Trophoblast cell (in vitro differentiated cells and primary cell): ENCODE measurements at regions not wholly inside any gene's neighbourhood (a gene's known extent, or its start where the extent isn't known, plus 50 kb on each side); places are given as distances from the start of the nearest gene placed in this dataset.

Experiments used
- DNase-seq, 2 donors: peaks; one replicate each; pipeline ENCODE4 v3.0.0-alpha.2; 2016
- H2AFZ ChIP-seq: 2 replicates; pipeline ENCODE4 v1.6.1; 2013; ENCODE audit warnings: low read length, moderate library complexity, mild to moderate bottlenecking; ENCODE audit not compliant: insufficient read depth, poor library complexity
- H2AK5ac ChIP-seq: 2 replicates; pipeline ENCODE4 v1.6.1; 2013; ENCODE audit warnings: mild to moderate bottlenecking, low read length
- H2BK120ac ChIP-seq: 2 replicates; pipeline ENCODE4 v1.6.1; 2013; ENCODE audit warnings: low read length, mild to moderate bottlenecking, moderate library complexity; ENCODE audit not compliant: insufficient read depth, poor library complexity
- H2BK12ac ChIP-seq: 2 replicates; pipeline ENCODE4 v1.6.1; 2013; ENCODE audit warnings: mild to moderate bottlenecking, low read length, moderate library complexity
- H2BK5ac ChIP-seq: 2 replicates; pipeline ENCODE4 v1.6.1; 2013; ENCODE audit warnings: low read length, low read depth, moderate library complexity, mild to moderate bottlenecking; ENCODE audit not compliant: poor library complexity
- H3K14ac ChIP-seq: 2 replicates; pipeline ENCODE4 v1.6.1; 2013; ENCODE audit warnings: mild to moderate bottlenecking, low read length
- H3K18ac ChIP-seq: 2 replicates; pipeline ENCODE4 v1.6.1; 2013; ENCODE audit warnings: mild to moderate bottlenecking, low read length
- H3K23ac ChIP-seq: 2 replicates; pipeline ENCODE4 v1.6.1; 2013; ENCODE audit warnings: low read length
- H3K27ac ChIP-seq: 2 replicates; pipeline ENCODE4 v1.5.1; 2013; ENCODE audit warnings: low read depth, mild to moderate bottlenecking, inconsistent platforms, low read length, moderate library complexity
- H3K27me3 ChIP-seq: 2 replicates; pipeline ENCODE4 v1.6.1; 2013; ENCODE audit warnings: inconsistent platforms, mild to moderate bottlenecking, low read length, moderate library complexity; ENCODE audit not compliant: insufficient read depth
- H3K36me3 ChIP-seq, 2 experiments: 1 replicate in 1 of 2; 2 replicates in 1 of 2; pipeline ENCODE4 v1.6.1; 2013; ENCODE audit warnings: low read length in 2 of 2, mild to moderate bottlenecking in 2 of 2, moderate library complexity in 1 of 2; ENCODE audit not compliant: insufficient read depth in 2 of 2, control insufficient read depth in 1 of 2
- H3K4ac ChIP-seq: 2 replicates; pipeline ENCODE4 v1.6.1; 2013; ENCODE audit warnings: low read depth, mild to moderate bottlenecking, low read length, moderate library complexity
- H3K4me1 ChIP-seq, 2 experiments: 1 replicate in 1 of 2; 2 replicates in 1 of 2; pipeline ENCODE4 v1.6.1; 2013; ENCODE audit warnings: low read length in 2 of 2, mild to moderate bottlenecking in 2 of 2, moderate library complexity in 1 of 2; ENCODE audit not compliant: insufficient read depth in 2 of 2, control insufficient read depth in 1 of 2
- H3K4me2 ChIP-seq: 2 replicates; pipeline ENCODE4 v1.6.1; 2013; ENCODE audit warnings: inconsistent platforms, mild to moderate bottlenecking, low read length, moderate library complexity
- H3K4me3 ChIP-seq: 2 replicates; pipeline ENCODE4 v1.5.1; 2013; ENCODE audit warnings: mild to moderate bottlenecking, low read depth, low read length, inconsistent platforms
- H3K79me1 ChIP-seq: one replicate; pipeline ENCODE4 v1.6.1; 2013; ENCODE audit warnings: low read length
- H3K79me2 ChIP-seq: 2 replicates; pipeline ENCODE4 v1.6.1; 2013; ENCODE audit warnings: low read length, mild to moderate bottlenecking; ENCODE audit not compliant: control insufficient read depth, insufficient read depth, poor library complexity
- H3K9ac ChIP-seq: 2 replicates; pipeline ENCODE4 v1.6.1; 2013; ENCODE audit warnings: mild to moderate bottlenecking, low read length
- H3K9me3 ChIP-seq: 2 replicates; pipeline ENCODE4 v1.6.1; 2013; ENCODE audit warnings: low read depth, mild to moderate bottlenecking, control low read depth, inconsistent platforms, low read length; ENCODE audit not compliant: insufficient read depth
- H4K12ac ChIP-seq: 2 replicates; pipeline ENCODE4 v1.6.1; 2013; ENCODE audit warnings: low read depth, mild to moderate bottlenecking, low read length, moderate library complexity
- H4K8ac ChIP-seq: 2 replicates; pipeline ENCODE4 v1.6.1; 2013; ENCODE audit warnings: low read depth, mild to moderate bottlenecking, low read length, moderate library complexity
- H4K91ac ChIP-seq: one replicate; pipeline ENCODE4 v1.6.1; 2013; ENCODE audit warnings: low read depth, mild to moderate bottlenecking, low read length, moderate library complexity
- WGBS: extraction: QIAGEN DNeasy Blood & Tissue Kit; methylation state at CpG from one replicate; pipeline ENCODE4 v1.1.7; 2013; ENCODE audit warnings: missing lambda C conversion rate; ENCODE audit not compliant: insufficient read length, insufficient coverage; ENCODE audit errors: extremely low coverage; 5-methylcytosine and 5-hydroxymethylcytosine counted together

DNA sequence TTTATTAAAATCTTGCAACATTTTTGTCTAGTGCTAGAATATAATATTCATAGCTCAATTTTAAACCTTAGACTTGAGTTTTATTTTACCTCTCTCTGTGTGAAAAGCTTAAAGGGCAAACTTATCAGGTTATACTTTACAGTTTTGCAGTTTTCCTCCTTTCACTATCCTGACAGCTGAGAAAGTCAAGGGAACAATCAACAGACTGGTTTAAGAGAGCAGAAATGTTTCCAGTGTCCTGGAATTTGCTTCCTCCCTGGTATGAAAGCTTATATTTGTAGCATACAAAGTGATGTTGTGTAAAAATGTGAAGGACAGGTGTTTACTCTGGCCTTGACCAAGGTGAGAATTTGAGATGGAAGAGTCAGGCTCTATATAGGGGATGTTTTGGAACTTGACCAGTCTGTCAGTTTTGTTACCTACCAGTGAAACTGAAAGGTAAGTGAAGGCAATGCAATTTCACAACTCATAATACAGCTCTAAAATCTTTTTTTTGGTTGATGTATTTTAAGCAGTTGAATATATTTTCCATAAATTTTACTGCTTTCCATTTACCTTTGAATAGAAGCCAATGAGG lies 64.6 kb downstream of the FHIP1A start:
- Histone ChIP-seq H2BK120ac (no peak overlapping the region), H3K9me3 (no peaks in the 10 kb centered on the region), H3K4me3 (no peak overlapping the region), H4K91ac (no peak overlapping the region), H4K12ac (no peak overlapping the region), H3K4me2 (no peak overlapping the region), H3K4me1 (no peaks in the 10 kb centered on the region), H2BK12ac (no peak overlapping the region), H3K36me3 (no peaks in the 10 kb centered on the region), H3K14ac (no peak overlapping the region), H3K23ac (no peak overlapping the region), H2AFZ (no peak overlapping the region), H3K27me3 (no peaks in the 10 kb centered on the region), H3K79me2 (no peaks in the 10 kb centered on the region), H4K8ac (no peak overlapping the region), H3K27ac (no peak overlapping the region), H3K18ac (no peak overlapping the region), H2AK5ac (no peak overlapping the region), H2BK5ac (no peak overlapping the region), H3K79me1 (no peaks in the 10 kb centered on the region), H3K4ac (no peak overlapping the region), H3K9ac (no peak overlapping the region)
- DNase-seq, result no peak

DNA sequence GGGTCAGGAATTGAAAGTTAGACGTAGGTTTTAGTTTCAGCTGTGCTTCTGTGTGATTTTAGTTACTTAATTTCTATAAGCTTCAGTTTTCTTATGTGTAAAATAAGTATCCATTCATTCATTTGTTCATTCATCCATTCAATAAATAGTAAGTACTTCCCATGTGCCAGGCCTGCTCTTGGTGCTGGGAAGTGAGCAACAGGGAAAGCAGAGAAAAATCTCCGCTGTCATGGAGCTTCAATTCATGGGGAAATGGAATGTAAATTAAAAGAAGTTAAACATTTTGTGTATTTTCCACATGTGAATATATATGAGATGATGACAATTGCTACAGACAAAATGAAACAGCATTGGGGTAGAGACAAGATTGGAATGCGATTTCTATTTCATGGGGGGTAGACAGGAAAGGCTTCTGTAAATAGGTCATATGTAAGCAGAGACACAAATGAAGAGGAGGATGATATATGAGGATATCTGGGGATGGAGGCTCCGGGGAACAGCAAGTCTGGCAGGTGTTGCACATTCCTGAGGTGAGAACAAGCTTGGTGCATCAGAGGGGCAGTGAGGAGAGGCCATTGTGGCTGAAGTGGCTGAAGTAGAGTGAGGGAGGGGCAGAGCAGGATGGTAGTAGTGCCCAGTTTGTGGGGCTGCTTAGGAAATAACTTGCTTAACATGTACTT lies 66.2 kb downstream of the FHIP1A start:
- Histone ChIP-seq H2BK5ac (no peak overlapping the region), H4K8ac (no peak overlapping the region), H3K23ac (no peak overlapping the region), H3K4me2 (no peak overlapping the region), H2BK120ac (no peak overlapping the region), H3K4ac (no peak overlapping the region), H3K9me3 (no peaks in the 10 kb centered on the region), H2AK5ac (no peak overlapping the region), H3K27ac (no peak overlapping the region), H3K4me1 (no peaks in the 10 kb centered on the region), H3K79me2 (no peaks in the 10 kb centered on the region), H2BK12ac (no peak overlapping the region), H3K36me3 (no peaks in the 10 kb centered on the region), H4K12ac (no peak overlapping the region), H3K14ac (no peak overlapping the region), H2AFZ (no peak overlapping the region), H3K79me1 (no peaks in the 10 kb centered on the region), H3K18ac (no peak overlapping the region), H4K91ac (no peak overlapping the region), H3K27me3 (no peaks in the 10 kb centered on the region), H3K4me3 (no peak overlapping the region), H3K9ac (no peak overlapping the region)
- DNase-seq, result no peak
- WGBS, result no CpG with 5 or more reads among the region's 4 CpGs

GRCh38 chr4:151481813-151482212 lies 72.8 kb downstream of the FHIP1A start:
- DNase-seq, result no peak
- no peak overlapping the region for H4K8ac ChIP-seq
- H3K4me3 ChIP-seq, result no peak overlapping the region
- H3K23ac ChIP-seq, result no peak overlapping the region
- no peaks in the 10 kb centered on the region for H3K36me3 ChIP-seq
- no peaks in the 10 kb centered on the region for H3K79me1 ChIP-seq
- no peak overlapping the region for H3K27ac ChIP-seq
- H2BK5ac ChIP-seq, result no peak overlapping the region
- no CpG with 5 or more reads among the region's 4 CpGs for WGBS
- no peak overlapping the region for H4K91ac ChIP-seq
- no peaks in the 10 kb centered on the region for H3K79me2 ChIP-seq
- H2AK5ac ChIP-seq, result no peak overlapping the region
- H3K4me1 ChIP-seq, result no peaks in the 10 kb centered on the region
- H3K9ac ChIP-seq, result no peak overlapping the region
- H3K18ac ChIP-seq, result no peak overlapping the region
- H3K27me3 ChIP-seq, result no peaks in the 10 kb centered on the region
- no peak overlapping the region for H3K4ac ChIP-seq
- H3K14ac ChIP-seq, result no peak overlapping the region
- H2BK120ac ChIP-seq, result no peak overlapping the region
- H2BK12ac ChIP-seq, result no peak overlapping the region
- no peak overlapping the region for H4K12ac ChIP-seq
- no peak overlapping the region for H3K4me2 ChIP-seq
- H2AFZ ChIP-seq, result no peak overlapping the region
- no peaks in the 10 kb centered on the region for H3K9me3 ChIP-seq

DNA sequence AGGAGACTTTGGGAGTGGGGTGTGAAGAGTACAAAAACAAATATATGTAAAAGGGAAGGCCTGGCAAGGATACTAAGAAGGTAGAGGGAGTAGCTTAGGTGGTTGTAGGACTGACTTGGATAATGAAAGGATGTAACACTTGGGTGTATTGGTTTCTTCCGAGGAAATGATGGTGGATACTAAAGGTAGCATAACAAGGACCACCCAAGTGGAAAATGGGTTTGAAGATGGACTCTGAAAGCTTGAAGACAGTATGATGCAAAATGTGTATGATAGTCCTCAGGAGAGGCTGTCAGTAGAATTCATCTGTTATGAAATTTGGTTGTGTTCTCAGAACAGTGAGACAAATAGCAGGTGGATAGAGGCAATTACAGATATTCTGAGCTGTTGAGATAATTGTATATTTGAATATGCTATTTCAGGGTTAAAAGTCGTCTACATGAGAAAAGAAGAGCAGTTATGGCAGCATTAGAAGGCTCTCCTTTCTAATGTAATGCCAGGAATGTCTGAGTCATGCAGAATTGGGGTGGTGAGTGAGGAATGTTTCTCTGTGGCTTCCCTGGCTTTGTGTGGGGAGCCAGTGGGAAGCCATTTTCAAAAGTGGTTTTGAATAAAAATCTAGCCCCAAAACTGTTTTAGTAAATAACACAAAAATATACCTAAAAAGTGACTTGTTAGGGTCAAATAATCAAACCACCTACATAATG lies 75.6 kb downstream of the FHIP1A start:
- Histone ChIP-seq H3K9ac (no peak overlapping the region), H3K9me3 (no peaks in the 10 kb centered on the region), H3K14ac (no peak overlapping the region), H3K4me3 (no peak overlapping the region), H4K91ac (no peak overlapping the region), H2BK5ac (no peak overlapping the region), H3K4me2 (no peak overlapping the region), H3K36me3 (no peaks in the 10 kb centered on the region), H3K27me3 (no peaks in the 10 kb centered on the region), H4K12ac (no peak overlapping the region), H2BK120ac (no peak overlapping the region), H3K79me2 (no peaks in the 10 kb centered on the region), H3K4me1 (peaks cover 3 to 5% of the 10 kb centered on the region in 2 experiments), H3K18ac (no peak overlapping the region), H3K23ac (no peak overlapping the region), H2BK12ac (no peak overlapping the region), H4K8ac (no peak overlapping the region), H3K79me1 (no peaks in the 10 kb centered on the region), H3K4ac (no peak overlapping the region), H2AK5ac (no peak overlapping the region), H3K27ac (no peak overlapping the region), H2AFZ (no peak overlapping the region)
- no CpG with 5 or more reads among the region's 2 CpGs for WGBS
- peak in 1 of 2 donors; percentile 5 for DNase-seq
